Stimulated activated naive B cell treated with anti-CD40 and anti-IgM and Interleukin-4, amounts not matched to agents 10 μg/mL and 1 μg/mL and 100 μg/mL, for 72 hours (primary cell): ENCODE measurements at regions not wholly inside any gene's neighbourhood (a gene's known extent, or its start where the extent isn't known, plus 50 kb on each side); places are given as distances from the start of the nearest gene placed in this dataset.
A peak's percentile ranks its signal among the peaks of the same experiment; 100 is the strongest.

Source experiments
- ATAC-seq, 2 donors: fragments of 150-1000 bp; cut with Tn5 transposase; replicated peaks; 2 replicates each; pipeline ENCODE4 v1.10.0; 2021; ENCODE audit warnings: moderate library complexity in 1 of 2
- DNase-seq: peaks from one replicate; pipeline ENCODE4 v3.0.0; 2021
- H3K27ac Mint-ChIP-seq: one replicate; pipeline ENCODE4 v1.8.0; 2022; ENCODE audit warnings: mild to moderate bottlenecking, mixed read lengths
- H3K27me3 Mint-ChIP-seq, 2 donors: one replicate each; pipeline ENCODE4 v1.8.0; 2022; ENCODE audit warnings: mixed read lengths in 2 of 2
- H3K36me3 Mint-ChIP-seq, 2 donors: one replicate each; pipeline ENCODE4 v1.8.0; 2022; ENCODE audit warnings: mixed read lengths in 2 of 2, mild to moderate bottlenecking in 1 of 2
- H3K4me1 Mint-ChIP-seq, 2 donors: one replicate each; pipeline ENCODE4 v1.8.0; 2022; ENCODE audit warnings: mixed read lengths in 2 of 2, mild to moderate bottlenecking in 1 of 2
- H3K4me3 Mint-ChIP-seq, 2 donors: one replicate each; pipeline ENCODE4 v1.8.0; 2022; ENCODE audit warnings: mild to moderate bottlenecking in 2 of 2, mixed read lengths in 2 of 2, moderate library complexity in 1 of 2
- H3K9me3 Mint-ChIP-seq, 2 donors: one replicate each; pipeline ENCODE4 v1.8.0; 2022; ENCODE audit warnings: mixed read lengths in 2 of 2, mild to moderate bottlenecking in 1 of 2

DNA sequence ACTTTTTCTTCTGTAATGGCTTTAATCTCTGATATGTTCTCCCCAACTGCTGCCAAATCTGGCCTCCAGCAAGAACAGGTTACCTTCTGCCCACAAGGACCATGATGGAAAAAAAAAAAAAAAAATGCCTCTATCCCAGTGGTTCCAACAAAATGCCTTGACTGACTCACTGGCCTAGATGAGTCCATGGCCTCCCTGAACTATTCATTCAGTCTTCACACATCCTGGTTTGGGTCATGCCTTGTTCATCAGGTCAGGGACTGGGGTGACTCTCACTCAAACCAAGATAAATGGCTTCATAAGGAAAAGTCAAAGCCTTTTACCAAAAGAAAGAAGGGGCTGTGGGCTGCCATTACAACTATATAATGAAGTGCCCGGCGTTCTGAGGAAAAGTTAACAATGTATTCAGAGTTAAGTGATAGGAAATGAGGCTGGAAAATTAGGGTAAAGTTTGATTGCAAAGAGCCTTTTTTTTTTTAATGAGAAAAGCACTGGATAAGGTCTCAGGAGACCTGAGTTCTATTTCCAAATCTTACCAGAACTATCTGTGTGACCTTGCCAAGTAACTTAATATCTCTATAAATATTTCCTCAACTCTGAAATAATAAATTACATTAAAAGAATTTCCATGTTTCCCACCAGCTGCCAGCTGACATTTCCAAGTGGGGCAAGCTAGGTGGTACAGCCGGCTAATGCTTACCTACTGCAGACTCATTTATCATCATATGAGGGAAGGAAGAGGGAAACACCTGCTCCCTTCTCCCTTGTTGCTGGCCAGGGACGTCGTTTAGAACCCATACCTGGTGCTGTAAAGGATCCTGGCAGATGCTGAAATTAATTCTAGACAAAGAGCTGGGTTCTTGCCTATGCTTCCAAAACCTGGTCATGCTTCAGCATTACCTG lies 380.0 kb upstream of the MARCKS start:
- DNase-seq (no peak), ATAC-seq (no peak)
- H3K27ac Mint-ChIP-seq, result no peak overlapping the region
- peaks cover 8% of the 10 kb centered on the region in 2 donors for H3K9me3 Mint-ChIP-seq
- peaks cover 0 to 6% of the 10 kb centered on the region in 2 donors for H3K27me3 Mint-ChIP-seq
- no peak overlapping the region for H3K4me3 Mint-ChIP-seq
- no peaks in the 10 kb centered on the region for H3K4me1 Mint-ChIP-seq
- peaks cover 0 to 4% of the 10 kb centered on the region in 2 donors for H3K36me3 Mint-ChIP-seq

DNA sequence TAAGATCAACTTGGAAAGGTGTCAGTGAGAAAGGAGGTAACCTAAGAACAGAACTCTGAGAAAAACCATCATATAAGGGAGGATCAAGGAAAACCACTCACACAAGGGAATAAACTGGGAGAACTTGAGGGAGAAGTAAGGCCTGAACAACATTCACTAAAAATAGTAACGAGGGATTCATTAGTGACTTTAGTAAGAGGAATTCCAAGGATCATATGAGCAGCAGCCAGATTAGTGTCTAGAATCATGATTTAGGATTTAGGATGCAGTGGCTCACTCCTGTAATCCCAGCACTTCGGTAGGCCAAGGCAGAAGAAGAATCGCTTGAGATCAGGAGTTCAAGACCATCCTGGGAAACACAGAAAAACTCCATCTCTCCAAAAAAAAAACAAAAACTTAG lies 376.5 kb upstream of the MARCKS start:
- ATAC-seq, result no peak
- no peak for DNase-seq
- Mint-ChIP-seq H3K4me1 (no peaks in the 10 kb centered on the region), H3K4me3 (no peak overlapping the region), H3K27me3 (no peaks in the 10 kb centered on the region), H3K36me3 (no peaks in the 10 kb centered on the region), H3K27ac (no peak overlapping the region), H3K9me3 (no peaks in the 10 kb centered on the region)

DNA sequence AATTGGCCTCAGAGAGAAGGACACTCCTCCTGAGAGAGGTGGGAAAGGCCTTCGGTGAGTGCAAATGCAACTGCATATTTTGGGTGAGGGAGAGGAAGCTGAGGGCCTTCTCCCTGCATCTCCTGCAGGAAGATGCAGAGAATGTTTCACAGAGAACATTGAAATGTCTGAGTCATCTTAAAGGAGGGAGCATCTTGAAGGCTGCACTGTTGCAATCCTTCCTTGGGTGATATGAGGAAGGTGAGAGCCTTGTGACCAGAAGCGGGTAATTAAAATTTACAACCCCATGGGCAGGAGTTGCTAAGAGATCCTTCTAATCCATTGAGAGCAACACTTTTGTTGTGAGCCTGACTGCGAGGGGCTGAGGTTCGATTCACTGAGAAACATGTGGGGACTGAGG lies 375.7 kb upstream of the MARCKS start:
- DNase-seq, result no peak
- Mint-ChIP-seq H3K4me3 (no peak overlapping the region), H3K36me3 (no peaks in the 10 kb centered on the region)

DNA sequence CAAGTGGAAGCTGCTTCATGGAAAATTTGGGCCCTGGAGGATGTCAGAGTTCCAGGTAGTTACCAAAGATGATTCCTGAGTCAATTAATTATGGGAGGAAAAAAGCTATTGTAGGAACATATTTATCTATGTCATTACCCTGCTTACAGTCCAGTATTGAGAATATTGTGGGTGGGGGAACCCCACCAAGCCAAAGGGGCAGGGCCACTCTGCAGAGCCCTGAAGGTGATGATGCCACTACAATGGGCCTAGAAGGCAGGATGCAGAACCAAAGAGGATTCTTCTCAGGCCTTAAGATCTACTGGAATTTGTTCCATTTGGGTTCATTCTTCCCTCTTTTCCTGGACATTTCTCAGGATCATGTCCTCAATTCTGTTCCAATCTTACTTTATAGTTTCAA lies 375.2 kb upstream of the MARCKS start:
- ATAC-seq (peak; percentile 58 to 84), DNase-seq (peak; percentile 6)
- Mint-ChIP-seq H3K9me3 (no peaks in the 10 kb centered on the region), H3K27me3 (no peaks in the 10 kb centered on the region), H3K4me3 (no peak overlapping the region), H3K4me1 (no peaks in the 10 kb centered on the region), H3K27ac (no peak overlapping the region), H3K36me3 (no peaks in the 10 kb centered on the region)

More for the DNA sequence above, 375.7 kb upstream of the MARCKS start:
- Mint-ChIP-seq H3K27me3 (no peaks in the 10 kb centered on the region), H3K4me1 (no peaks in the 10 kb centered on the region), H3K27ac (no peak overlapping the region), H3K9me3 (no peaks in the 10 kb centered on the region)
- ATAC-seq, result no peak

DNA sequence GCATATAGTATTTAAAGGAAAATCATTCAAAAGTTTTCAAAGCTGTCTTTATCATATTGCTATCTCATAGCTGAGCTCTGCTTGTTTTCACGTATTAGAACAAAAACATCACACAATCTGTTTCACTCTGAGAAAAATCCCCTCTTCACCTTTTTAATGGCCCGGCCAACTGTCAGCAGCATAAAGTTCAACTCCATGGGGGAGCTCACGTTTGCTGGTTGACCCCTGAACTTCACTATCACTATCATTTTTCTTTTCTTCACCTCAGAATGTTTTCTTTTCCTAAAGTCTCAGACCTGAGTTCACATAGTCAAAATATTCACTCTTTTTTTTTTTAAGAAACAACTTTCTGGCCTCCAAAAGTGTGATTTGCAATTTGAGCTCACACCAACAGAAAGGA lies 374.4 kb upstream of the MARCKS start:
- Mint-ChIP-seq H3K36me3 (no peaks in the 10 kb centered on the region), H3K27ac (no peak overlapping the region), H3K27me3 (no peaks in the 10 kb centered on the region)

DNA sequence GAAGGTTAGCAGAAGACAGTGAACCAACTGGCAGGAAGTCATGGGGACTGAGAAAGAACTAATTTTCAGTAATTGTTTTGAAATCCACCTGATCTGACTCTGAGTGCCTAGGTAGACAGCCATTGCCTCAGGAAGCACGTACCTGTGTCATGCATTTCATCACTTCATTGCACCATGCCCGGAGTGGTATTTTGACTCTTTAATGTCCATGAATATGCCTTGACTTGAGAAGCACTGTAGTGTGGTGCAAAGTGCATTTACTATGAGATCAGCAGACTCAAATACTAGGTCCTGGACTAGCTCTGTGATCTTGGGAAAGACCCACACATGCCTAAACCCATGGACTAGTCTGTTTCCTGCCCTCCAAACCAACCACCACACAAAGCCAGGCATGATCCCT lies 370.9 kb upstream of the MARCKS start:
- no peaks in the 10 kb centered on the region for H3K27me3 Mint-ChIP-seq
- H3K4me1 Mint-ChIP-seq, result peaks cover 0 to 2% of the 10 kb centered on the region in 2 donors
- no peak overlapping the region for H3K4me3 Mint-ChIP-seq
- ATAC-seq (no peak), DNase-seq (no peak)
- H3K36me3 Mint-ChIP-seq, result no peaks in the 10 kb centered on the region
- no peaks in the 10 kb centered on the region for H3K9me3 Mint-ChIP-seq
- H3K27ac Mint-ChIP-seq, result no peak overlapping the region

More for the DNA sequence above, 374.4 kb upstream of the MARCKS start:
- DNase-seq (no peak), ATAC-seq (no peak)
- H3K9me3 Mint-ChIP-seq, result no peaks in the 10 kb centered on the region
- no peak overlapping the region for H3K4me3 Mint-ChIP-seq
- H3K4me1 Mint-ChIP-seq, result no peaks in the 10 kb centered on the region

DNA sequence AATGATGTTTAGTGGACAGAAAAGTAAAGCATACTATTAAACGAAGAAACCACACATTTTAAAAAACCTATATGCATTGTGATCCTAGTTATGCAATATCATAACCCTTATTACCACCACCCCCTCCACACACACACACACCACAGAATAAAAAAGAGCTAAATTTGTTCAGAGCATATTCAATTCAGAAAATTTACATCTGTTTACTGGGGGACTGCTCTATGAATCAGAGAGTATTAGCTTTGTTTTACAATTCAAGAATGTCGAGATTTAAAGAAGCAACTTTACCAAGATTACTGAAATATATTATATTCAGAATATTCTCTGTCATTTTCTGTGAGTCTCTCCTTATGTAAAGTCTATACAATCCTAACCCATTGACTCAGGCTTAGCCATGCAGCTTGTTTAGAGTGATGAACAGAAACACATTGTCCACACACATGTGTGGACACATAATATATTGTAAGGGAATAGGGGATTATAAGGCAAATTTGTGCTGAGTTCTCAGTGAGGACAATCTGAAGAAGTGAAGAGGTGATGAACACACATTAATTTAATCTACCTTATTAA lies 369.6 kb upstream of the MARCKS start:
- Mint-ChIP-seq H3K4me1 (peaks cover 0 to 2% of the 10 kb centered on the region in 2 donors), H3K27ac (no peak overlapping the region), H3K36me3 (no peaks in the 10 kb centered on the region), H3K9me3 (no peaks in the 10 kb centered on the region), H3K4me3 (no peak overlapping the region), H3K27me3 (no peaks in the 10 kb centered on the region)
- ATAC-seq (no peak), DNase-seq (no peak)

DNA sequence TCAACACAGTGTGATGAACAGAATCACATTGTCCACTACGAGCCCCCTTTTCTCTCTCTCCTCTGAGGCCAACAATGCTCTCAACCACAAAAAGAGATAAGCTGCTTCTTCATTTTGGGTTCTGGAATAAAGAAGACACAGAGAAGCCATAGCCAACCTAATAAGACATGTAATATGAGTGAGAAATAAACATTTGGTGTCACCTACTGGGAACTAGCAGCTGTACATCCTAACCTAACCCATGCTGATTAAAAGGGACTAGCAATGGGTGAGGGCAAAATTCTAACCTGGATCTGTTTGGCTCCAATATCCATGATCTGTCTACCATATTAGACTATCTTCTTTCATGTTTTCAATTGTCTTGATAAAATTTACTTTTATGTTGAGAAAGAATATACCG lies 369.1 kb upstream of the MARCKS start:
- no peaks in the 10 kb centered on the region for H3K9me3 Mint-ChIP-seq
- no peak overlapping the region for H3K4me3 Mint-ChIP-seq

DNA sequence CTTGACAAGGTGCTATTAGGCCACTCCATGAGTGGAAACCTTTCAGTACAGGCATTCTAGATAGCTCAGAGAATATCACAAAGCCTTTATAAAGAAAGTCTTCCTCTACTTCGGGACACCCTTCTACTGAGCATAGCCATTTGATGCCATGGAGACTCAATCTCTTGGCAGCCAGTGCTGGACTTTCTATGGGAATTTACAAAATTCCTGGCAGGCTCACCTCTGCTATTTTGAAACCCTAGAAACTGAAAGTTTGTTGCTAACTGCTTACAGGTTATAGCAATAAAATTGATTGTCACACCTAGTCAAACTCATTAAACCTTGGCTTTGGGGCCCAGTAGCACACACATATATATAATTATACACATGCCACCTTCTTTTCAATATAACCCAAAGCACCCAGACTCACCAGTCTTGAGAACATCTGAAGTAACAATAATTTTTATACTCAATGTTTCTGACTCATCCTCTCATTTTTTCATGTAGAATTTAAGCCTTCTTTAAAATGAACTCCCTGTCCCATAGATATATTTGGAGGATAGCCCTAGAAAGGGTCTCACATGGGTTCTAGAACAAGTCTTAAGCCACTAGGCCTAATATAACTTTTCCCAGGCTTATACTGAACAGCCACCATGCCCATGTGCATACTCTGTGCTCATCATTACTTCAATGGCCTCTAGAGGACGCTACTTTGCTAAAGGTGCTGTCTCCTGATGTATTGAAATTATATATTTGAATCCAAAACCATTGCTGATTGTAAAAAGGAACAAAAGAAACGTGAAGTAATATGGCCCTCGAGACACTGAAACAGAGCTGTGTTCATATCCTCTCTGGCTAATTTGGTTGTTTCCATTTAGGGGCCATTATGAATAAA lies 368.1 kb upstream of the MARCKS start:
- ATAC-seq (no peak), DNase-seq (no peak)
- Mint-ChIP-seq H3K4me3 (no peak overlapping the region), H3K36me3 (no peaks in the 10 kb centered on the region), H3K9me3 (no peaks in the 10 kb centered on the region), H3K4me1 (peaks cover 0 to 2% of the 10 kb centered on the region in 2 donors), H3K27me3 (no peaks in the 10 kb centered on the region), H3K27ac (no peak overlapping the region)

More for the DNA sequence above, 369.1 kb upstream of the MARCKS start:
- Mint-ChIP-seq H3K27me3 (no peaks in the 10 kb centered on the region), H3K36me3 (no peaks in the 10 kb centered on the region), H3K27ac (no peak overlapping the region), H3K4me1 (peaks cover 0 to 2% of the 10 kb centered on the region in 2 donors)
- no peak for DNase-seq
- ATAC-seq, result no peak

DNA sequence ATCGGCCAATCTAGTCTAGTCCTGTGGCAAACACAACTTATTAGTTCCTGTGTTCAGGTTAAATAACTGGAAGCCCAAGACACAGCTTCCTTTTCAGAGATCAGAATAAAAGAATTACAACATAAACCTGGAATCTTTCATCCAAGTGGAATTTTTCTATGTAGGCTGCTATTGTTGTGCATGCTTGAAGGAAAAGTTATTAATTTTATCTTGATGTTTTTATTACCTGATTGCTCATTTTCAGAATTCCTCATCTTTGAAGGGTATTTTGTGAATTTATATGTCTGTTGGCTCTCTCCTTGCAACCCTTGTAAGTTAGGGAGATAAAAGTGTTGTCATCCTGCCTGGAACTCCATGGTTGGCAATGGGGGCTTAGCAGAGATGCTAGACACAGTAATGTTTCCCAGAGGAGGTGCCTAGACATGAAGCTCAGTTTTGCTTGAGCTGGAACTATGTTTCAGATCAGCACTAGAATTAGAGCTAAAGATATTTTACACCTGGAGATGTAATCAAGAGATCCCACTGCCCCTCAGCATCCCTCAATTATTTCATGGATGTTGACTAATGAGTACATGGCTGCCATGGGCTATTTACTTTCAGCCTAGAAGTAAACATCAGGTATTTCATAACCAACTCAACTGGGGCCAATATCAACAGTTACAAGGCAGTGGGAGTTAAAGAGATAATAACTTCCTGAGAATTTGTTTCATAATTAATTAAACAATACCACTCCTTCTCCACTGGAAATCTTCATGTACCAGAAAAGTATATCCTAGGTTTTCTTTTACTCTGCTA lies 367.0 kb upstream of the MARCKS start:
- Mint-ChIP-seq H3K36me3 (no peaks in the 10 kb centered on the region), H3K4me1 (peaks cover 0 to 2% of the 10 kb centered on the region in 2 donors), H3K27me3 (no peaks in the 10 kb centered on the region), H3K27ac (no peak overlapping the region), H3K9me3 (no peaks in the 10 kb centered on the region), H3K4me3 (no peak overlapping the region)
- DNase-seq (no peak), ATAC-seq (no peak)

DNA sequence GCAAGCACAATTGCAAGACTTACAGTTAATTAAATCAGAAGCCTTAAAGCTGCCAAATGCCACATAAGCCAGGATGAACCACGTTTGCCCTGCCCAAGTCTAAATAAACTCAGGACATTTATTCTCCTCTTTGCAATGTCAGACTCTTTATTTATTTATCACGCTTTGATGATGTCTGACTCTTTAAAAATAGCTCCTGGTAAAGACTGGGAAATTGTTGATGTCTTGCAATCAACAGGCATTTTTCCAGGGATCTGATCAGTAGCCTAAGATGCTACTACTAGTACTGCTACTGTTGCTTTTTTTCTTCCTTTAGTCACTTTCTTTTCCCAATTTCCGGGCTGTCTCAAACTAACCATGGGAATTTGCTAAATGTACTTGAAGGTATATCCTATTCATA lies 365.8 kb upstream of the MARCKS start:
- ATAC-seq, result no peak
- Mint-ChIP-seq H3K4me3 (no peak overlapping the region), H3K27ac (no peak overlapping the region), H3K27me3 (no peaks in the 10 kb centered on the region), H3K36me3 (no peaks in the 10 kb centered on the region), H3K4me1 (peaks cover 0 to 2% of the 10 kb centered on the region in 2 donors), H3K9me3 (no peaks in the 10 kb centered on the region)
- DNase-seq, result no peak

DNA sequence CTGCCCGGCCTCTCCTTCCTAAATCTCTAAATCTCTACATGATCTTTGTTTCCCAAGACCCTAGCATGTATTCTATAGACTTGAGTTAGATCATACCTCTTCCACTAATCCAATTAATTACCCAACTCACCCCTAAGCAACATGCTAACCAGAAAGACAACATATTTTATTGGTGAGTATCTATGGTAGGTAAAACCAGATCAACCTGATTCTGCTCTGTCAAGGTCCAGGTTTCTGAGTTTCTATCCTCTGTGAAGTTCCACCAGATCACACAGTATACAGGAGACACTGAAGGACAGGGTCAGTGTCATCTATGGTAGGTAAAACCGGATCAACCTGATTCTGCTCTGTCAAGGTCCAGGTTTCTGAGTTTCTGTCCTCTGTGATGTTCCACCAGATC lies 363.2 kb upstream of the MARCKS start:
- no peak overlapping the region for H3K27ac Mint-ChIP-seq
- ATAC-seq (no peak), DNase-seq (no peak)
- H3K4me1 Mint-ChIP-seq, result peaks cover 0 to 2% of the 10 kb centered on the region in 2 donors
- no peak overlapping the region for H3K4me3 Mint-ChIP-seq
- H3K36me3 Mint-ChIP-seq, result no peaks in the 10 kb centered on the region
- H3K27me3 Mint-ChIP-seq, result no peaks in the 10 kb centered on the region
- no peaks in the 10 kb centered on the region for H3K9me3 Mint-ChIP-seq

DNA sequence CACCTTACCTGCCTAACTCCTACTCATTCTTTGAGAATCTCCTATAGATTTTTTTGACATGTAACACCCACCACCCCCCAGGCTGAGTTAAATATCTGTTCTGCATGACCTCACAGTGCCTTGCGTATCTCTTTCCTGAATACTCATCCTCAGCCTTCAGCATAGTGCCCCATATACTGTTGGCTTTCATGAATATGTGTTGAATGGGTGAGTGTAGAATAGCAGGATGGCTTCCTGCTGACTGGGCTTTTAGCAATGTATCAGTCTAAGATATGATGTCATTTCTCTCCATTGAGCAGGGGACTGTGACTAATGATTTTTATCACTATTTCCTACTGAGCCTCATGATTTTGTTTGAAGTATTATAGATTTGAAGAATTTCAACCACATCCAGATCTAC lies 361.6 kb upstream of the MARCKS start:
- H3K27me3 Mint-ChIP-seq, result no peaks in the 10 kb centered on the region
- no peak overlapping the region for H3K4me3 Mint-ChIP-seq
- H3K9me3 Mint-ChIP-seq, result no peaks in the 10 kb centered on the region
- H3K27ac Mint-ChIP-seq, result no peak overlapping the region
- ATAC-seq, result no peak
- no peak for DNase-seq
- no peaks in the 10 kb centered on the region for H3K4me1 Mint-ChIP-seq
- no peaks in the 10 kb centered on the region for H3K36me3 Mint-ChIP-seq

DNA sequence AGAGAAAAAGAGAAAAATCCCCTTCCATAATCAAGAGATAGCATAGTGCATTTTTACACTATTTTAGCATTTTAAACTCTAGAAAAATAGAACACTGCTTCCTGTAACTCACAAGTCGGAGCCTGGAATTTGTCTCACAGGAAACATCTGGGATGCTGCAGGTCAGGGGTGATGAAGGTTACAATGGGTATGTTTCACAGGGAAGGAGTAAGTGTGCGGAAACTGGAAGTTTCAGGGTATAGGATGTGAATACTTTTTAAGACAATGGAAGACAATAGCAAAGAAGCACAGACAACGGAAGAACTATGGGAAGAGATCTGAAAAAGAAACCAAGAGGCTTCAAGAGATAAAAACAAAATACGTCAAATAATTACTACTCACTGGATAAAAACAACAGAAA lies 361.0 kb upstream of the MARCKS start:
- ATAC-seq, result no peak
- no peaks in the 10 kb centered on the region for H3K4me1 Mint-ChIP-seq
- no peak overlapping the region for H3K4me3 Mint-ChIP-seq
- H3K36me3 Mint-ChIP-seq, result no peaks in the 10 kb centered on the region
- H3K27me3 Mint-ChIP-seq, result no peaks in the 10 kb centered on the region
- no peaks in the 10 kb centered on the region for H3K9me3 Mint-ChIP-seq
- no peak for DNase-seq
- H3K27ac Mint-ChIP-seq, result no peak overlapping the region
